ENCODE measurements at regions not wholly inside any gene's neighbourhood (a gene's known extent, or its start where the extent isn't known, plus 50 kb on each side); places are given as distances from the start of the nearest gene placed in this dataset.
"Not testable (repeated sequence)": the region's sequence is repeated elsewhere in the genome, so short reads cannot be mapped to it uniquely, and the experiment has no call there.

DNA sequence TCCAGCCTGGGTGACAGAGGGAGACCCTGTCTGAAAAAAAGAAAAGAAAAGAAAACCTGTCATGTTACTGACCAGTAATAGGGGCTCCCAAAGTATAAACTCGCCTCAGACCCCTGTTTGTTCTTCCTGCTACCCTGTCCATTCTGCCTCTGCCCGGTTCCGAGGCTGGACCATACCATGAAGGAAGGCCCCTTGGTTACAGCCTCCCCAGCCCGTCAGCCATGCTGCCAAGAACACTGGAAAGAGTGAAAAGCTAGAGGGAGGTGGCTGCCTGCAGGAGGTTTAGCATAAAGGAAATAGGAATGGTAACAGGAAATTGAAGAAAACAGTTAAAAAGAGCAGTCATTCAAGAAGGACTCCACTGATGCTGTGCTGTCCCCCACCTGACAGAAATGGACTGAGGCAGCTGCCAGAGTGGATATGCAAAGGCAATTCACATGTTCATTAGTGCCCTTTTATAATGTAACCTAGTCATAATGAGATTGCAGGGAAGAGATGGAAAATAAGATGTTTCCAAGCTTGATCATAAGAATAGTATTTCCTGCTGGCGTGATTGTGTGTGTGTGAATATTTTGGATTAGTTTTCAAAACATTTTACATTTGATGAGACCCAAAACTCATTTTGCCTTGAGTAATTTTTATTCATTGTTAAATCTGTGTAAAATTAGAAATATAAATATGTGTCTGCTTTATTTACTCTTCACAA is 102.6 kb downstream of the GOSR1 start:
- no peak overlapping the region for H3K9ac ChIP-seq
- DNase-seq = no peak
- H3F3A ChIP-seq (replicated peaks; ENCODE audit: insufficient read depth) = no peaks in the 10 kb centered on the region
- H3K4me2 ChIP-seq = no peak overlapping the region; the same call in 1 of the 2 replicates
- no peaks in the 10 kb centered on the region for H3K9me3 ChIP-seq
- no peak overlapping the region for H3K27ac ChIP-seq (ENCODE audit: low read depth in 2 of 2, low read length in 1 of 2)
- WGBS (ENCODE audit: low lambda C conversion rate) = 81% methylated on average over 5 of the region's 5 CpGs
- no peaks in the 10 kb centered on the region for H3K79me2 ChIP-seq (ENCODE audit: insufficient read depth)
- no peaks in the 10 kb centered on the region for H3K9me2 ChIP-seq
- H4K20me1 ChIP-seq (ENCODE audit: insufficient read depth) = no peaks in the 10 kb centered on the region
- H3K36me3 ChIP-seq (replicated peaks in 1 of 2; ENCODE audit: control insufficient read depth in 1 of 2, insufficient read depth in 2 of 2, low read length in 1 of 2) = no peaks in the 10 kb centered on the region
- H3K27me3 ChIP-seq (ENCODE audit: insufficient read depth) = no peaks in the 10 kb centered on the region
- no peaks in the 10 kb centered on the region; a peak in 1 of 4 replicates for H3K4me1 ChIP-seq (ENCODE audit: control insufficient read depth in 1 of 2, insufficient read depth in 2 of 2, low read depth in 1 of 2, low read length in 1 of 2)
- no peak overlapping the region for H3K4me3 ChIP-seq (ENCODE audit: low read depth in 2 of 2, low read length in 1 of 2)
- ChIA-PET CTCF (no interaction called here), POLR2A (no interaction called here)
- H2AFZ ChIP-seq (ENCODE audit: low read depth) = peak overlapping the region; percentile 46; the same call in 1 of the 2 replicates
- TF ChIP-seq, protein P1, sequence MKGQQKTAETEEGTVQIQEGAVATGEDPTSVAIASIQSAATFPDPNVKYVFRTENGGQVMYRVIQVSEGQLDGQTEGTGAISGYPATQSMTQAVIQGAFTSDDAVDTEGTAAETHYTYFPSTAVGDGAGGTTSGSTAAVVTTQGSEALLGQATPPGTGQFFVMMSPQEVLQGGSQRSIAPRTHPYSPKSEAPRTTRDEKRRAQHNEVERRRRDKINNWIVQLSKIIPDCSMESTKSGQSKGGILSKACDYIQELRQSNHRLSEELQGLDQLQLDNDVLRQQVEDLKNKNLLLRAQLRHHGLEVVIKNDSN (IDR thresholded peaks at IDR 0.05; ENCODE audit: borderline replicate concordance, low read depth) = no peak
- no peak for TF ChIP-seq JUND (IDR thresholded peaks at IDR 0.05)

DNA sequence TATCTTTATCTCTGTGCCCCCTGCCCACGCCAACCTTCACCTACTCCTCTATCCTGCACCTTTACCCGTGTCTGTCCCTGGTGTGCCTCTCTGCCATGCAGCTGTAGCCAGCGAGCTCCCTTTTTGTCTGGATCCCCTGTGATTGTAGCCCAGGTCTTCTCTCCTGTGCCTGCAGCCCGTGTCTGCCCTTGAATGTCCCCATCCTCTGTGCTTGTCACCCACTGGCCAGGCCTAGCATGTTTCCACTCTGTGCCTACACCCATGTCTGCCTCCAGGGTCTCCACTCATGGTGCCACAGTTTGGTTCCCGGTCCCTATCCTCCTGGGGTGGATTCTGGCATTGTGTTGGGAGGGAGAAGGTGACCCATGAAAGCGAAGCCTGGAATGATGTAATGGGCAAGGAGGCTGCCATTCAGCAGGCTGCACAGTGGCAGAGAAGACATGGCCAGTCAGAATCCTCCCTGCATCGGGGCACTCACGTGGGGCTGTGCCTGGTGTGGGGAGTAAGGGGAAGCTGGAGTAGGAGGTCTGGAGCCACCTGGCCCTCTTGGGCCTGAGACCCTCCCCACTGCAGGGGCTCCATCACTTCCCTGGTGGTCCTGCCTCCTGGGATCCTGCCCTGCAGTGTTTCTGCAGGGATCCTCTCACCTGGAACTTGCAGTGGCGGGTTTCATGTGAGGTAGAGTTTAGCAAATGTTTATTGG is 101.0 kb downstream of the GOSR1 start:
- H3K79me2 ChIP-seq (ENCODE audit: insufficient read depth); H3K4me3 ChIP-seq (ENCODE audit: low read depth in 2 of 2, low read length in 1 of 2); H3K27ac ChIP-seq (ENCODE audit: low read depth in 2 of 2, low read length in 1 of 2); H3K9me2 ChIP-seq; H3K27me3 ChIP-seq (ENCODE audit: insufficient read depth); H4K20me1 ChIP-seq (ENCODE audit: insufficient read depth); H3K4me2 ChIP-seq; DNase-seq; H2AFZ ChIP-seq (ENCODE audit: low read depth); H3K9me3 ChIP-seq; CTCF ChIA-PET; H3K36me3 ChIP-seq (replicated peaks in 1 of 2; ENCODE audit: control insufficient read depth in 1 of 2, insufficient read depth in 2 of 2, low read length in 1 of 2); H3K4me1 ChIP-seq (ENCODE audit: control insufficient read depth in 1 of 2, insufficient read depth in 2 of 2, low read depth in 1 of 2, low read length in 1 of 2); POLR2A ChIA-PET; H3K9ac ChIP-seq; H3F3A ChIP-seq (replicated peaks; ENCODE audit: insufficient read depth): not testable (repeated sequence)
- WGBS (ENCODE audit: low lambda C conversion rate) = 79% methylated on average over 9 of the region's 9 CpGs

Small RNAs in the stretch of these regions (small RNA-seq; reads per million reads assigned to genes)
- gene AC005562.1 (0 reads per million in 7 experiments), gene AC127024.7 (0 reads per million in 7 experiments), gene RN7SL316P (0 reads per million in 7 experiments)
